ENCODE measurements at regions not wholly inside any gene's neighbourhood (a gene's known extent, or its start where the extent isn't known, plus 50 kb on each side); places are given as distances from the start of the nearest gene placed in this dataset.
"Not testable (repeated sequence)": the region's sequence is repeated elsewhere in the genome, so short reads cannot be mapped to it uniquely, and the experiment has no call there.

DNA sequence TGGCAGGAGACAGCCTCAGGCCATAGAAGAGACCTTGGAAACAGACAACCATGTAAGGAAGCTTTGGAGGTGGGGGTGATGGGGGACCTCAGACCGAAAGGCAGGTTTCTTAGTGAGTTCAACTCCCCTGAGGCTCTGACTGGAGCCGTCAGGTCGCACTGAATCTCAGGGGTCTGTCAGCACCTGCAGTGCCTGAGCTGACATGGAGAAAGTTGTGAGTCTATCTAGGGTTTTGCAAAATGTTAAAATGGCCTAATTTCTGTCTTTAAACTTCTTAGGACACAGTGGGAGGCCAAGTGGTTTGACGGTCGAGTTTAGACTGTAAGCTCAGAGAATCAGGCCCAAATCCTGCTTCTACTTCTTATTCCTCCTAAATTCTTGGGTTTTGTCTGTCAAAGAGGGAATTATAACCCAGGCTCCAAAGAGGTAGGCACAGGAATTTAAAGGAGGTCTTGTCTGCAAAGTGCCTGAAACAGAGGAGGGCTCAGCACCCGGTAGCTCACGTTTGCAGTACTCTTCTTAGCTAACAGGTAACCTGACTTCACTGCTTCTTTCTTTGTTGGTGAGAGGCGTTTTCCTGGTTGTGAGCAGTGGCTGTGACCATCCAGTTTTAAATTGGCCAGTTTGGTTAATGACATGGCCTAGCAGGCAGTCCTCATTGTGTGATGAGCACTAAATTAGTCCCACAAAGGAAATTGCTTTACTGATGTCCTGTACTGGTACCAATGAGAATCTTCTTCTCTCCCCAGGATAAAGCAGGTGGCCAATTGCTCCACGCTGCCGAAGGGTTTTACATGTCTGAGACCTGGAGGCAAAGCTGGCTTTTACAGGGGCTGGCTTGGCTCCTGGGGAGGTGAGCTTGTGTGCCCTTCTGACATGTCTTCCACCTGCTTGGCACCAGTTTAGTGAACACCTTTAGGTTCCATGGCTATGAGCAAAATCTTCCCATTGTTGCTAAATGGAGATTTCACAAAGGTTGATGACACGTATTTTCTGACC, 95.7 kb downstream of the MYCN start:
- FAIRE-seq (no peak), DNase-seq (ENCODE audit: extremely low spot score, insufficient read length, low read depth) (no peak)

DNA sequence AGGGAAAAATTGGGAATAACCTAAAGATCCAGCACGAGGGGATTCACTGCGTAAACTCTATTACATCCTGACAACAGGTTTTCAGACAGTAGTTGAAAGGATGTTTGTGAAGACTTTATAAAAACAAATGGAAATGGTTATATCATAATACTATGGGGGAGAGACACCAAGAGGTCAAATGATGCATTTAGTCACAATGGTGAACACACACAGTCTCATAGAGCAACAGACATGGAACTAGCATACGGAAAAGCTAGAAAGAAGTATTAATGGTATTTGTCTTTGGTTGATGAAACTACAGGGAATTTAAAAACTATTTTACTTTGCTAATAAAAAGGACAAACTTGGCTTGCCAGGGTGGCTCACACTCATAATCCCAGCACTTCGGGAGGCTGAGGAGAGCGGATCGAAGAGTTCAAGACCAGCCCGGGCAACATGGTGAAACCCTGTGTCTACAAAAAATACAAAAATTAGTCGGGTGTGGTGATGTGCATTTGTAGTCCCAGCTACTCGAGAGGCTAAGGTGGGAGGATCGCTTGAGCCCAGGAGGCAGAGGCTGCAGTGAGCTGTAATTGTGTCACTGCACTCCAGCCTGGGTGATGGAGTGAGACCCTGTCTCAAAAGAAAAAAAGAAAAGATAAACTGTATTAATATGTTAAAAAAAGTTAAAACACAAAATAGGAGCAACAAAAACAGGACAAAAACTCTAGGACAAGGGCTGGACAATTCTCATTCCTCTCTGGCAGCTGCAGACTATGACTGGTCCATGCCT, 94.8 kb downstream of the MYCN start:
- FAIRE-seq (no peak), DNase-seq (ENCODE audit: extremely low spot score, insufficient read length, low read depth) (no peak)

- no peak for FAIRE-seq
Measured at GRCh38 chr2:16034151-16034974, 94.0 kb downstream of the MYCN start.

DNA sequence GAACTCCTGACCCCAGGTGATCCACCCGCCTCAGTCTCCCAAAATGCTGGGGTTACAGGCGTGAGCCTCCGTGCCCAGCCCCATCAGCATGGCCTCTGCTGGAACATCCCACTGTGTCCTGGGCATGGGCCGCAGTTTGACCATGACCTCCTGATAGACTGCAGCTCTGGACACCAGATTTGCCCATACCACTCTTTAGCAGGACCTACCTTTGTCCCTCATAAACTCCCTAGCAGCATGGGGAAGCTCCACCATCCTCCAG, 92.6 kb downstream of the MYCN start:
- FAIRE-seq (no peak), DNase-seq (ENCODE audit: extremely low spot score, insufficient read length, low read depth) (no peak)

More at GRCh38 chr2:16034151-16034974, 94.0 kb downstream of the MYCN start:
- no peak for DNase-seq (ENCODE audit: extremely low spot score, insufficient read length, low read depth)

DNA sequence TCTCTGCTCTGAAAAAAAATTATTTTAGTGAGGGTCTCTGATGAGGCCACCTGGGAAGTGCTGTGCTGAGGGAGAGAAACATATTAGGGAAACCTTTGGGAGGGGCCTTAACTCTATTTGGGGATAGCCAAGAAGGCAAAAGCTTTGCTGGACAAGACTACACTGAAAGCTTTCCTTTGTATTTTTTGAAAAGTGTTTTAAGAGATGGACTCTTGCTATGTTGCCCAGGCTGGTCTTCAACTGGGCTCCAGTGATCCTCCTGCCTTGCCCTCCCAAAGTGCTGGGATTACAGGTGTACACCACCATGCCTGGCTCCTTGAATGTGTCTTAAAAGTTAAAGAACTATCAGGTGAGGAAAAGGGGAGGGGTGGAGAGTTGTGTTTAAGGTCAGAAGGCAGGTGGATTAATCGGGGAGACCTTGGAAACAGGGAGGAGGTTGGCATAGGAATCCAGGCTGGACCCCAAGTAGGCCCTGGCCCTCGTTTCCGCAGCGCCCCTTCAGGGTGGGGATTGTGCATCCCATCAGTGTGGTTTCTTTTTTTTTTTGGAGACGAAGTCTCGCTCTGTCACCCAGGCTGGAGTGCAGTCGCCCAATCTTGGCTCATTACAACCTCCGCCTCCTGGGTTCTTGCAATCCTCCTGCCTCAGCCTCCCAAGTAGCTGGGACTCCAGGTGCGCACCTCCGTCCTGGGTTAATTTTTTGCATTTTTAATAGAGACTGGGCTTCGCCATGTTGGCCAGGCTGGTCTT, 92.1 kb downstream of the MYCN start:
- no peak for FAIRE-seq

GRCh38 chr2:16031848-16032159, 91.5 kb downstream of the MYCN start:
- DNase-seq (ENCODE audit: extremely low spot score, insufficient read length, low read depth) (no peak), FAIRE-seq (no peak)

More for the DNA sequence above, 92.1 kb downstream of the MYCN start:
- no peak for DNase-seq (ENCODE audit: extremely low spot score, insufficient read length, low read depth)

DNA sequence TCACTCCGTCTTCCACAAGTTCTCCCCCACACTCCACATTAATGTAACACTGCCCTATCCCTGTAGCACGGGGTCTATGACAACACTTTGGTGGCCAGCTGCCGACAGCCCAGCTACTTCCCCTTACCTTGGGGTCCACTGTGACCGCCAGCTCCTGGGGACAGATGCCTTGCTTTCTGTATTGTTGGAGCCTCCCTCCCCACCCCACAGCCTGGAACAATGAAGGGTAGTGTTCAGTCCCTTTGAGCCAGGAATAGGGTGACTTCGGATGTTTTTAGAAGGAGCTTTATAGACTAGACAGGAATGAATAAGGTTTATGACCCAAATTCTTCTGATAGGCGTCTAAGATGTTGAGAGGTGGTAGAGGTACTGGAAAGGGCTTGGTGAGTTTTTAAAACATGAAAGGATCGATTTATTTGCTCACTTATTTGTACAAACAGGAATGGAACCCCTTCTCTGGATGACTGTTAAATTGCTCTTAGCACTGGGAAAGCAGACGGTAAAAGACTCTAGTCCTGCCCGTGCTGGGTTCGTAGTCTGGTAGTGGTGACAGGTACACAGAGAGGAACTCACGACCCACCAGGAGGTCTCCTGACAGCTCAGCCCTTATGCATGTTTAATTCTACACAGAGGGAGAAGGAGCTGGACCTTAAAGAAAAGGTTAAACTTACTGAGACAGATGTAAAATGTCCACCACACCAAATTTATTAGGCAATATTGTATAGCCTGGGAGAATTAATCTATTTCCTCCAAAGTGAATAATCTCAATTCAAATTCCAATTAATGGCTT, 90.9 kb downstream of the MYCN start:
- no peak for DNase-seq (ENCODE audit: extremely low spot score, insufficient read length, low read depth)
- FAIRE-seq: no peak

GRCh38 chr2:16030206-16031057, 90.1 kb downstream of the MYCN start:
- DNase-seq (ENCODE audit: extremely low spot score, insufficient read length, low read depth) (no peak), FAIRE-seq (no peak)

DNA sequence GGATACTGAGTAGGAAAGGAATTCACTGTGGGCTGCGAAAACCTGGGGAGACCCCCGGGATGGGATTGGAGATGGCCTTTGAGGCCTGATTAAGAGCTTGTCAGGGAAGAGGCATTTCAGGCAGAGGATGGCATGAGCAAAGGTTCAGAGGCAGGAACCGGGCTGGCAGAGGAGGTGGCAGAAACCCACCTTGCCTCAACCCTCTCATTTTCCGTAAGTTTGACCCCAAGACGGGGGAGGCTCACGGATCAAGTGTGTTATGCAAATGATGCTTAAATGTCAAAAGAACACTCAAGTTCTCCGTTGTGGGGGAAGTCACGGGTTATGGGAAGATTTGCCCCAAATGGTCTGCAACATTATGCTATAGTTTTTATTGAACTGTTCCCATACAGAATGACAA, 88.3 kb downstream of the MYCN start:
- DNase-seq (ENCODE audit: extremely low spot score, insufficient read length, low read depth): no peak
- no peak for FAIRE-seq

GRCh38 chr2:16026816-16027501, 86.6 kb downstream of the MYCN start:
- DNase-seq (ENCODE audit: extremely low spot score, insufficient read length, low read depth) (no peak), FAIRE-seq (no peak)

GRCh38 chr2:16025876-16026640, 85.7 kb downstream of the MYCN start:
- DNase-seq (ENCODE audit: extremely low spot score, insufficient read length, low read depth) (no peak), FAIRE-seq (no peak)

DNA sequence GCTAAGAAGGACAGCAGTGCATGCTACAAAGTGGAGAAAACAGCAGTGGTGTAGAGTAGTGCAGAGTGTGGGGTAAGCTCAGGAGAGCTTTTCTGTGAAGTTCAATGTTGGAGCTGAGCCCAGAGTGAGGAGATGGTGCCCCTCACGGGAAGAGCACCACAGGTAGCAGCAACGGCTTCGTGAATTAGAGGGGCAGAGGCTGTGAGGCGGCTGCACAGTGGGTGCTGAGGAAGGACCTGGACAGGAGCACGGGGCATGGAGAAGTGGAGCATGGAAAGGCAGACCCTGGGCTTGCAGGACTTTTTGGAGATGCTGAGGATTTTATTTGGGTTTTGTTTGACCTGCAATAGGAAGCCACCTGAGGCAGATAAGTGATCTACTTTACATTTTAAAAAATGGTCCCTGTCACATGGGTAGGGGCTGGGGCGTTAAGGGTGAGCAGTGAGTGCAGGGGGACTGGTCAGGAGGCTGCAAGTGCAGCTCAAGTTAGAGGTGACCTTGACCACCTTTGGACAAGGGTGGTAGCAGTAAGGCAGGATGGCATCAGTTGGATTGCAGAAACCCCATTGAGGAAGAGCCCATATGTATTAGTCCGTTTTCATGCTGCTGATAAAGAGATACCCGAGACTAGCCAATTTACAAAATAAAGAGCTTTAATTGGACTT, 85.0 kb downstream of the MYCN start:
- DNase-seq (ENCODE audit: extremely low spot score, insufficient read length, low read depth) (no peak), FAIRE-seq (no peak)

DNA sequence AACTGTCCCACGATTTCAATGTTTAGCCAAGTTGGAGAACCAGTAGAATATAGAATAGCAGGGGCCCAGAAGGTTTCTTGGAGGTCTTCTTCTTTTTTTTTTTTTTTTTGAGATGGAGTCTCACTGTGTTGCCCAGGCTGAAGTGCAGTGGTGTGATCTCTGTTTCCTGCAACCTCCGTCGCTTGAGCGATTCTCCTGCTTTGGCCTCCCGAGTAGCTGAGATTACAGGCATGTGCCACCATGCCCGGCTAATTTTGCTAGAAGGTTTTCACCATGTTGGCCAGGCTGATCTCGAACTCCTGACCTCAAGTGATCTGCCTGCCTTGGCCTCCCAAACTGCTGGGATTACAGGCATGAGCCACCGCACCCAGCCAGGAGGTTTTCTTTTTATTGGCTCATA, 84.3 kb downstream of the MYCN start:
- not testable (repeated sequence) for DNase-seq (ENCODE audit: extremely low spot score, insufficient read length, low read depth)

DNA sequence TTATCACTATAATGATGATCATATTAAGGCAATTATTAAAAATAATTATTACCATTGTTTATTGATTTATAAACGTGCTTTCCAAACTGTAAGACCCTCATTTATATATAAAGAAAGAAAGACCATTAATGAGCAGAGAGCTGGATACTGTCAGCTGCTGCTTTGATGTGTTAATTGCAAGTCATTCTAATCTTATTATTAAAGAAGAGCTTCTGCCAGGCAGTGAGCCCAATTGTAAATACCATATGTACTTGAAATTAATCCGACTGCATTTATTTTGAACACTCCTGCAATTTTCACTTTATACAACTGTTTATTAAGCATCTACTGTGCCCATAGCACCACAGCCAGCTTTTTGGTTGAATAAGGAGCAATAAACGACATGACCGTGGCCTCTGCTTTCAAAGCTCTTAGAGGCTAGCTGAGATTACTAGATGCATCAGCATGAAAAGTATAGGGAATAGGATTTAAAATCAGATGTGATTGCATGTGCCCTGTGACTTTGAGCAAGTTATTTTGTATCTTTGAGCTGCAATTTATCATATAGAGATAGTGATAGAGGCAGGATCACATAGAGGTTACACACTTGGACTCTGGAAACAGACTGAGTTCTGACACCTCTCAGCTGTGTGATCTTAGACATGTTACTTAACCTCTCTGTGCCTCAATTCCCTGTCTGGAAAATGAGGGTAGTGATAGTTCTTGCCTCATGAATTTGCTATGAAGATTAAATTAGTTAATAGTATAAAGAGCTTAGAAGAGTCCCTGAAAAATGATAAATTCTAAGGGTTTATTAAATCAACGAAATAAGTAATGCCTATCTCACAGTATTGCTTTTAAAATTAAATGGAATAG, 83.4 kb downstream of the MYCN start:
- FAIRE-seq (no peak), DNase-seq (ENCODE audit: extremely low spot score, insufficient read length, low read depth) (no peak)

More for the DNA sequence above, 84.3 kb downstream of the MYCN start:
- FAIRE-seq: not testable (repeated sequence)

GRCh38 chr2:16022548-16023240, 82.3 kb downstream of the MYCN start:
- DNase-seq (ENCODE audit: extremely low spot score, insufficient read length, low read depth) (no peak), FAIRE-seq (no peak)

All from GM18507 (cell line).